PC-3 (cell line): ENCODE measurements at regions not wholly inside any gene's neighbourhood (a gene's known extent, or its start where the extent isn't known, plus 50 kb on each side); places are given as distances from the start of the nearest gene placed in this dataset.

ENCODE experiments used
- EZH2 ChIP-seq: fragments of 300-600 bp; sonication (generic); IDR thresholded peaks from one replicate; pipeline ENCODE4 v1.6.1; 2017; ENCODE audit warnings: antibody characterized with exemption, mild to moderate bottlenecking, low read length; ENCODE audit not compliant: unreplicated experiment
- EZH2phosphoT487 ChIP-seq: fragments of 300-600 bp; sonication (generic); IDR thresholded peaks from 2 replicates; pipeline ENCODE4 v1.6.1; 2018; ENCODE audit warnings: mild to moderate bottlenecking, antibody characterized with exemption, low read length, borderline replicate concordance
- TF ChIP-seq, protein P1 (sequence below): fragments of 300-600 bp; sonication (generic); conservative IDR thresholded peaks from 2 replicates; pipeline ENCODE4 v1.5.1; 2017; ENCODE audit warnings: antibody characterized with exemption, low read depth, mild to moderate bottlenecking, low read length

GRCh38 chr5:167634432-167634831 is 657.0 kb upstream of the WWC1 start:
- TF ChIP-seq, protein P1, sequence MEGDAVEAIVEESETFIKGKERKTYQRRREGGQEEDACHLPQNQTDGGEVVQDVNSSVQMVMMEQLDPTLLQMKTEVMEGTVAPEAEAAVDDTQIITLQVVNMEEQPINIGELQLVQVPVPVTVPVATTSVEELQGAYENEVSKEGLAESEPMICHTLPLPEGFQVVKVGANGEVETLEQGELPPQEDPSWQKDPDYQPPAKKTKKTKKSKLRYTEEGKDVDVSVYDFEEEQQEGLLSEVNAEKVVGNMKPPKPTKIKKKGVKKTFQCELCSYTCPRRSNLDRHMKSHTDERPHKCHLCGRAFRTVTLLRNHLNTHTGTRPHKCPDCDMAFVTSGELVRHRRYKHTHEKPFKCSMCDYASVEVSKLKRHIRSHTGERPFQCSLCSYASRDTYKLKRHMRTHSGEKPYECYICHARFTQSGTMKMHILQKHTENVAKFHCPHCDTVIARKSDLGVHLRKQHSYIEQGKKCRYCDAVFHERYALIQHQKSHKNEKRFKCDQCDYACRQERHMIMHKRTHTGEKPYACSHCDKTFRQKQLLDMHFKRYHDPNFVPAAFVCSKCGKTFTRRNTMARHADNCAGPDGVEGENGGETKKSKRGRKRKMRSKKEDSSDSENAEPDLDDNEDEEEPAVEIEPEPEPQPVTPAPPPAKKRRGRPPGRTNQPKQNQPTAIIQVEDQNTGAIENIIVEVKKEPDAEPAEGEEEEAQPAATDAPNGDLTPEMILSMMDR, result no peak
- TF ChIP-seq EZH2 (no peak), EZH2phosphoT487 (no peak)
